AG09319 (cell line): ENCODE measurements at regions not wholly inside any gene's neighbourhood (a gene's known extent, or its start where the extent isn't known, plus 50 kb on each side); places are given as distances from the start of the nearest gene placed in this dataset.

Experiments used
- DNase-seq: peaks from one replicate; pipeline ENCODE4 v3.0.0-alpha.2; 2010; ENCODE audit warnings: low read depth; ENCODE audit errors: extremely low read depth
- CTCF ChIP-seq: IDR thresholded peaks from 2 replicates; pipeline ENCODE4 v1.5.1; 2011; ENCODE audit warnings: low read depth, mild to moderate bottlenecking, inconsistent platforms, low read length, moderate library complexity

- no peak for DNase-seq
- TF ChIP-seq CTCF = no peak
These were observed 92.2 kb downstream of the TEX51 start for GRCh38 chr2:126990605-126991532.

- TF ChIP-seq CTCF = no peak
- DNase-seq = no peak
These were observed 95.7 kb downstream of the TEX51 start for GRCh38 chr2:126994340-126994777.

- DNase-seq = no peak
- no peak for TF ChIP-seq CTCF
These were observed 97.1 kb downstream of the TEX51 start for GRCh38 chr2:126995621-126996377.

- no peak for TF ChIP-seq CTCF
- DNase-seq = no peak
These were observed 97.6 kb downstream of the TEX51 start for GRCh38 chr2:126996378-126996699.
